ENCODE measurements at regions not wholly inside any gene's neighbourhood (a gene's known extent, or its start where the extent isn't known, plus 50 kb on each side); places are given as distances from the start of the nearest gene placed in this dataset.

GRCh38 chr11:91761406-91762025, 463.1 kb upstream of the FAT3 start:
- H4K8ac ChIP-seq (ENCODE audit: low read depth in 2 of 2, low read length in 2 of 2), result no peak overlapping the region
- no peak overlapping the region for H4K5ac ChIP-seq (ENCODE audit: low read depth, low read length)
- no peak for DNase-seq
- intact Hi-C loops (cut with micrococcal nuclease) (no loop called here), dilution Hi-C loops (cut with HindIII; ENCODE audit: low sequenced_read_pairs, unreplicated experiment) (no loop called here), in situ Hi-C loops (cut with MboI; ENCODE audit: low sequenced_read_pairs) (no loop called here)
- no peak overlapping the region for H3K18ac ChIP-seq (ENCODE audit: low read depth, low read length)
- no peak overlapping the region for H2BK15ac ChIP-seq (ENCODE audit: low read depth, low read length)
- H3K9ac ChIP-seq (ENCODE audit: low read depth, low read length), result no peak overlapping the region
- no peak overlapping the region for H2BK120ac ChIP-seq (ENCODE audit: low read depth, low read length)
- H3K79me1 ChIP-seq (ENCODE audit: low read depth in 1 of 2, low read length in 2 of 2), result no peaks in the 10 kb centered on the region
- H3K4me2 ChIP-seq (ENCODE audit: low read depth, low read length), result no peak overlapping the region
- H2BK20ac ChIP-seq (ENCODE audit: low read depth, low read length), result no peak overlapping the region
- H2AK9ac ChIP-seq (replicated peaks; ENCODE audit: low read depth, low read length, poor library complexity), result no peak overlapping the region
- no peak overlapping the region for H2BK5ac ChIP-seq (ENCODE audit: low read depth, low read length, poor library complexity, severe bottlenecking)
- no peak for ATAC-seq (ENCODE audit: low read depth)
- CTCF ChIA-PET, result no interaction called here
- H3K4me1 ChIP-seq (ENCODE audit: control insufficient read depth, insufficient read depth, low read length), result no peaks in the 10 kb centered on the region
- H2AK5ac ChIP-seq (ENCODE audit: low read depth, low read length), result no peak overlapping the region
- H3K56ac ChIP-seq (ENCODE audit: extremely low read depth, insufficient read depth, low read length), result no peak overlapping the region
- no peaks in the 10 kb centered on the region for H4K20me1 ChIP-seq (ENCODE audit: insufficient read depth, low read length)
- no peaks in the 10 kb centered on the region for H3K9me3 ChIP-seq (ENCODE audit: control insufficient read depth, insufficient read depth, low read length)
- no peak overlapping the region for H4K91ac ChIP-seq (ENCODE audit: insufficient read depth, low read depth, low read length)
- no peak overlapping the region for H3K4ac ChIP-seq (ENCODE audit: low read depth, low read length)
- H3K23ac ChIP-seq (ENCODE audit: low read depth, low read length), result no peak overlapping the region
- H3K9me1 ChIP-seq (ENCODE audit: insufficient read depth, low read length), result no peaks in the 10 kb centered on the region
- H2AFZ ChIP-seq (replicated peaks; ENCODE audit: low read length, poor library complexity), result no peak overlapping the region
- no peaks in the 10 kb centered on the region for H3K36me3 ChIP-seq (ENCODE audit: control insufficient read depth, insufficient read depth, low read length)
- POLR2A ChIA-PET (ENCODE audit: unreplicated experiment), result no interaction called here
- no peaks in the 10 kb centered on the region for H3K27me3 ChIP-seq (ENCODE audit: control insufficient read depth, insufficient read depth, low read length)
- H3K14ac ChIP-seq (replicated peaks; ENCODE audit: low read depth, low read length), result no peak overlapping the region
- TF ChIP-seq, protein P1, sequence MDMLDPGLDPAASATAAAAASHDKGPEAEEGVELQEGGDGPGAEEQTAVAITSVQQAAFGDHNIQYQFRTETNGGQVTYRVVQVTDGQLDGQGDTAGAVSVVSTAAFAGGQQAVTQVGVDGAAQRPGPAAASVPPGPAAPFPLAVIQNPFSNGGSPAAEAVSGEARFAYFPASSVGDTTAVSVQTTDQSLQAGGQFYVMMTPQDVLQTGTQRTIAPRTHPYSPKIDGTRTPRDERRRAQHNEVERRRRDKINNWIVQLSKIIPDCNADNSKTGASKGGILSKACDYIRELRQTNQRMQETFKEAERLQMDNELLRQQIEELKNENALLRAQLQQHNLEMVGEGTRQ (IDR thresholded peaks at IDR 0.05; ENCODE audit: low read depth, low read length), result no peak
- TF ChIP-seq BHLHE40 (IDR thresholded peaks at IDR 0.05; ENCODE audit: low read depth, low read length) (no peak), RCOR1 (IDR thresholded peaks at IDR 0.05; ENCODE audit: insufficient replicate concordance, low read length) (no peak), RAD21 (IDR thresholded peaks at IDR 0.05; ENCODE audit: low read length) (no peak), MAFK (IDR thresholded peaks at IDR 0.05; ENCODE audit: low read depth, low read length) (no peak), MXI1 (IDR thresholded peaks at IDR 0.05; ENCODE audit: borderline replicate concordance, low read depth, low read length) (no peak), NFE2L2 (IDR thresholded peaks at IDR 0.05; ENCODE audit: low read depth, low read length) (no peak), MAZ (IDR thresholded peaks at IDR 0.05; ENCODE audit: borderline replicate concordance, low read depth, low read length) (no peak), RFX5 (IDR thresholded peaks at IDR 0.05; ENCODE audit: low read depth, low read length) (no peak), SMC3 (IDR thresholded peaks at IDR 0.05; ENCODE audit: low read depth, low read length) (no peak)
- TF ChIP-seq, protein P2, sequence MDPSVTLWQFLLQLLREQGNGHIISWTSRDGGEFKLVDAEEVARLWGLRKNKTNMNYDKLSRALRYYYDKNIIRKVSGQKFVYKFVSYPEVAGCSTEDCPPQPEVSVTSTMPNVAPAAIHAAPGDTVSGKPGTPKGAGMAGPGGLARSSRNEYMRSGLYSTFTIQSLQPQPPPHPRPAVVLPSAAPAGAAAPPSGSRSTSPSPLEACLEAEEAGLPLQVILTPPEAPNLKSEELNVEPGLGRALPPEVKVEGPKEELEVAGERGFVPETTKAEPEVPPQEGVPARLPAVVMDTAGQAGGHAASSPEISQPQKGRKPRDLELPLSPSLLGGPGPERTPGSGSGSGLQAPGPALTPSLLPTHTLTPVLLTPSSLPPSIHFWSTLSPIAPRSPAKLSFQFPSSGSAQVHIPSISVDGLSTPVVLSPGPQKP (IDR thresholded peaks at IDR 0.05; ENCODE audit: borderline replicate concordance, low read depth, low read length), result no peak
- H3K4me3 ChIP-seq (ENCODE audit: insufficient read depth, low read depth, low read length), result no peak overlapping the region
- BruUV-seq (replicated peaks), result no TSS peak
- WGBS, 2 experiments (ENCODE audit: extremely low coverage in 2 of 2, insufficient read length in 1 of 2), result no CpG with 5 or more reads among the region's 3 CpGs
- no peak overlapping the region for H3K27ac ChIP-seq (ENCODE audit: insufficient read depth, low read length)

Data from IMR-90 (cell line).